Endodermal cell (in vitro differentiated cells): ENCODE measurements at regions not wholly inside any gene's neighbourhood (a gene's known extent, or its start where the extent isn't known, plus 50 kb on each side); places are given as distances from the start of the nearest gene placed in this dataset.

Experiments
- DNase-seq: peaks from one replicate; pipeline ENCODE4 v3.0.0-alpha.2; 2017
- H3K27ac ChIP-seq: 2 replicates; pipeline ENCODE4 v1.5.1; 2013; ENCODE audit warnings: mild to moderate bottlenecking, low read depth, low read length, moderate library complexity
- H3K27me3 ChIP-seq: 2 replicates; pipeline ENCODE4 v1.6.1; 2013; ENCODE audit warnings: mild to moderate bottlenecking, low read length, moderate library complexity; ENCODE audit not compliant: insufficient read depth, control insufficient read depth, poor library complexity, severe bottlenecking
- H3K36me3 ChIP-seq: 2 replicates; pipeline ENCODE4 v1.7.0; 2013; ENCODE audit warnings: mild to moderate bottlenecking, low read length, moderate library complexity; ENCODE audit not compliant: control insufficient read depth, insufficient read depth
- H3K4me1 ChIP-seq: one replicate; pipeline ENCODE4 v1.7.0; 2013; ENCODE audit warnings: low read length; ENCODE audit not compliant: control insufficient read depth, insufficient read depth
- H3K4me3 ChIP-seq: 2 replicates; pipeline ENCODE4 v1.5.1; 2013; ENCODE audit warnings: mild to moderate bottlenecking, low read length, moderate library complexity
- H3K9ac ChIP-seq: 2 replicates; pipeline ENCODE4 v1.6.1; 2013; ENCODE audit warnings: mild to moderate bottlenecking, low read length, moderate library complexity; ENCODE audit not compliant: poor library complexity, severe bottlenecking; ENCODE audit errors: extremely low read depth
- H3K9me3 ChIP-seq: 2 replicates; pipeline ENCODE4 v1.6.1; 2013; ENCODE audit warnings: mild to moderate bottlenecking, low read length, moderate library complexity; ENCODE audit not compliant: control insufficient read depth
- H3K27ac Mint-ChIP-seq: 2 replicates; pipeline ENCODE4 v1.8.0; 2020; ENCODE audit warnings: mixed read lengths
- H3K27me3 Mint-ChIP-seq: 2 replicates; pipeline ENCODE4 v1.8.0; 2021; ENCODE audit warnings: mild to moderate bottlenecking, mixed read lengths; ENCODE audit not compliant: insufficient read depth
- H3K36me3 Mint-ChIP-seq: 2 replicates; pipeline ENCODE4 v1.8.0; 2020; ENCODE audit warnings: low read depth, mixed read lengths
- H3K4me1 Mint-ChIP-seq: 2 replicates; pipeline ENCODE4 v1.8.0; 2020; ENCODE audit warnings: mixed read lengths
- H3K4me3 Mint-ChIP-seq: 2 replicates; pipeline ENCODE4 v1.8.0; 2020; ENCODE audit warnings: mild to moderate bottlenecking, moderate library complexity, mixed read lengths
- H3K9me3 Mint-ChIP-seq: 2 replicates; pipeline ENCODE4 v1.8.0; 2020; ENCODE audit warnings: mild to moderate bottlenecking, mixed read lengths
- CTCF ChIP-seq: fragments of 200-600 bp; sonication (generic); conservative IDR thresholded peaks from 2 replicates; pipeline ENCODE4 v1.5.0; 2021; ENCODE audit warnings: antibody characterized with exemption, mild to moderate bottlenecking
- WGBS, 2 experiments: methylation state at CpG; one replicate each; pipeline versions ENCODE4 v1.1.5 to v1.1.7; 2013; ENCODE audit warnings: missing lambda C conversion rate in 2 of 2, mixed read lengths in 1 of 2; ENCODE audit not compliant: insufficient coverage in 1 of 2, insufficient read length in 1 of 2; 5-methylcytosine and 5-hydroxymethylcytosine counted together

GRCh38 chr4:155079871-155080270 lies 128.6 kb upstream of the NPY2R start:
- Histone ChIP-seq H3K4me3 (no peak overlapping the region), H3K36me3 (no peaks in the 10 kb centered on the region), H3K27me3 (no peaks in the 10 kb centered on the region), H3K4me1 (no peaks in the 10 kb centered on the region), H3K9me3 (no peaks in the 10 kb centered on the region), H3K9ac (no peak overlapping the region), H3K27ac (no peak overlapping the region)
- no peak overlapping the region for H3K27ac Mint-ChIP-seq
- H3K36me3 Mint-ChIP-seq: no peaks in the 10 kb centered on the region
- H3K4me3 Mint-ChIP-seq: no peak overlapping the region
- TF ChIP-seq CTCF: no peak
- no peak for DNase-seq
- peaks cover 1% of the 10 kb centered on the region for H3K4me1 Mint-ChIP-seq
- no peaks in the 10 kb centered on the region for H3K9me3 Mint-ChIP-seq
- H3K27me3 Mint-ChIP-seq: no peaks in the 10 kb centered on the region

- no peak overlapping the region for H3K27ac ChIP-seq
- H3K27me3 Mint-ChIP-seq: no peaks in the 10 kb centered on the region
- H3K9me3 ChIP-seq: no peaks in the 10 kb centered on the region
- no peaks in the 10 kb centered on the region for H3K36me3 Mint-ChIP-seq
- no peak overlapping the region for H3K27ac Mint-ChIP-seq
- no peak for DNase-seq
- TF ChIP-seq CTCF: no peak
- H3K4me3 ChIP-seq: no peak overlapping the region
- WGBS, 2 experiments: 89 to 90% methylated on average over 3 of the region's 3 CpGs
- peaks cover 1% of the 10 kb centered on the region for H3K4me1 Mint-ChIP-seq
- H3K36me3 ChIP-seq: no peaks in the 10 kb centered on the region
- no peaks in the 10 kb centered on the region for H3K4me1 ChIP-seq
- no peaks in the 10 kb centered on the region for H3K9me3 Mint-ChIP-seq
- no peak overlapping the region for H3K9ac ChIP-seq
- H3K4me3 Mint-ChIP-seq: no peak overlapping the region
- H3K27me3 ChIP-seq: no peaks in the 10 kb centered on the region
Observed at GRCh38 chr4:155081222-155081621, 127.2 kb upstream of the NPY2R start.

GRCh38 chr4:155085843-155086530 lies 122.4 kb upstream of the NPY2R start:
- WGBS, 2 experiments: 62 to 77% methylated on average over 2 to 3 of the region's 3 CpGs
- no peak for TF ChIP-seq CTCF
- H3K27ac ChIP-seq: no peak overlapping the region
- no peaks in the 10 kb centered on the region for H3K9me3 ChIP-seq
- Mint-ChIP-seq H3K27ac (no peak overlapping the region), H3K9me3 (no peaks in the 10 kb centered on the region), H3K27me3 (no peaks in the 10 kb centered on the region), H3K36me3 (no peaks in the 10 kb centered on the region), H3K4me1 (no peaks in the 10 kb centered on the region), H3K4me3 (no peak overlapping the region)
- no peak overlapping the region for H3K4me3 ChIP-seq
- no peaks in the 10 kb centered on the region for H3K27me3 ChIP-seq
- no peaks in the 10 kb centered on the region for H3K36me3 ChIP-seq
- H3K9ac ChIP-seq: no peak overlapping the region
- H3K4me1 ChIP-seq: no peaks in the 10 kb centered on the region
- no peak for DNase-seq
